ENCODE measurements at regions not wholly inside any gene's neighbourhood (a gene's known extent, or its start where the extent isn't known, plus 50 kb on each side); places are given as distances from the start of the nearest gene placed in this dataset.

DNA sequence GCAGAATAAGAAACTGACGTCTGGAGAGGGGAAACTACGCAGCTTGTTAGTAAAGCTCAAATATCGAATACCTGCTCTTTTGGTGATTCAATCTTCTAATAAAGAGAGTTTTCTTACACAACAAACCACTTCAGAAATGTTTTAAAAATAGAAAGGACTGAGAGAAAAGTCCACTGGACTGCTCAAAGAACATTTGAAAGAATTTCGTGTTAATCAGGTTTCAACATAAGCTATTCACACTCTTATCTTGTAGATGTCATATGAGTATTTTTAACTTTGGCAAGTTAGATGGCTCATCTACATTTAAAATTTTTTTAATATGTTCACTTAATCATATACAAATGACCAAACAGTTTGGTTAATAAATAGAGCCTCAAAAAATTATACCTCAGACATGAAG lies 95.6 kb upstream of the FAM216B start:
- Mint-ChIP-seq H3K4me3 (ENCODE audit: low read depth, unreplicated experiment) (no peak overlapping the region), H3K36me3 (ENCODE audit: insufficient read depth, unreplicated experiment) (no peaks in the 10 kb centered on the region), H3K27ac (ENCODE audit: unreplicated experiment) (no peak overlapping the region), H3K9me3 (ENCODE audit: low read depth, unreplicated experiment) (no peaks in the 10 kb centered on the region), H3K27me3 (ENCODE audit: unreplicated experiment) (peaks cover 44% of the 10 kb centered on the region), H3K4me1 (ENCODE audit: low read depth, unreplicated experiment) (no peaks in the 10 kb centered on the region)
- no TSS peak for BruUV-seq (replicated peaks)
- DNase-seq: no peak
- intact Hi-C loops (cut with micrococcal nuclease; ENCODE audit: unreplicated experiment): no loop called here
- TF ChIP-seq, protein P1, sequence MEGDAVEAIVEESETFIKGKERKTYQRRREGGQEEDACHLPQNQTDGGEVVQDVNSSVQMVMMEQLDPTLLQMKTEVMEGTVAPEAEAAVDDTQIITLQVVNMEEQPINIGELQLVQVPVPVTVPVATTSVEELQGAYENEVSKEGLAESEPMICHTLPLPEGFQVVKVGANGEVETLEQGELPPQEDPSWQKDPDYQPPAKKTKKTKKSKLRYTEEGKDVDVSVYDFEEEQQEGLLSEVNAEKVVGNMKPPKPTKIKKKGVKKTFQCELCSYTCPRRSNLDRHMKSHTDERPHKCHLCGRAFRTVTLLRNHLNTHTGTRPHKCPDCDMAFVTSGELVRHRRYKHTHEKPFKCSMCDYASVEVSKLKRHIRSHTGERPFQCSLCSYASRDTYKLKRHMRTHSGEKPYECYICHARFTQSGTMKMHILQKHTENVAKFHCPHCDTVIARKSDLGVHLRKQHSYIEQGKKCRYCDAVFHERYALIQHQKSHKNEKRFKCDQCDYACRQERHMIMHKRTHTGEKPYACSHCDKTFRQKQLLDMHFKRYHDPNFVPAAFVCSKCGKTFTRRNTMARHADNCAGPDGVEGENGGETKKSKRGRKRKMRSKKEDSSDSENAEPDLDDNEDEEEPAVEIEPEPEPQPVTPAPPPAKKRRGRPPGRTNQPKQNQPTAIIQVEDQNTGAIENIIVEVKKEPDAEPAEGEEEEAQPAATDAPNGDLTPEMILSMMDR (IDR thresholded peaks at IDR 0.05; ENCODE audit: unreplicated experiment): no peak
- CTCF ChIA-PET: no interaction called here

DNA sequence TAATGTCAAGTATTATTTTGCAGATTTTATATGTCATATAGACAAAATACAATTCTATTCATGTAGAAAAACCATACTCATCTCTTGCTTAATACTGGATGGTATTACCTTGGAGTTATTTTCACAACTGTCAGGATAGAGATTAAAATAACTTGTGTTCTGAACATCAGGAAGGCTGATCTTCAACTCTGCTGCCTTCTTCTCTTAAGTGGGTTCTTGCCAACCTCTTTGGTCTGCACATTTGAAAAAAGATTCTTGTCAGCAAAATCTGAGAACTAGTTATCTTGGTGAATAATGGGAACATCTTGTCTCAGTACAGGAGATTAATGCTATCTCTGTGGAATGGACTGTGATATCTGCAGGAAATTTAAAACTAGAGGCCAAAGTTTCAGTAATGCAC lies 95.2 kb upstream of the FAM216B start:
- intact Hi-C loops (cut with micrococcal nuclease; ENCODE audit: unreplicated experiment): no loop called here
- Mint-ChIP-seq H3K27me3 (ENCODE audit: unreplicated experiment) (peaks cover 44% of the 10 kb centered on the region), H3K4me1 (ENCODE audit: low read depth, unreplicated experiment) (no peaks in the 10 kb centered on the region), H3K27ac (ENCODE audit: unreplicated experiment) (no peak overlapping the region), H3K36me3 (ENCODE audit: insufficient read depth, unreplicated experiment) (no peaks in the 10 kb centered on the region), H3K9me3 (ENCODE audit: low read depth, unreplicated experiment) (no peaks in the 10 kb centered on the region), H3K4me3 (ENCODE audit: low read depth, unreplicated experiment) (no peak overlapping the region)
- DNase-seq: no peak
- CTCF ChIA-PET: no interaction called here
- TF ChIP-seq, protein P1 (IDR thresholded peaks at IDR 0.05; ENCODE audit: unreplicated experiment): no peak
- BruUV-seq (replicated peaks): no TSS peak

DNA sequence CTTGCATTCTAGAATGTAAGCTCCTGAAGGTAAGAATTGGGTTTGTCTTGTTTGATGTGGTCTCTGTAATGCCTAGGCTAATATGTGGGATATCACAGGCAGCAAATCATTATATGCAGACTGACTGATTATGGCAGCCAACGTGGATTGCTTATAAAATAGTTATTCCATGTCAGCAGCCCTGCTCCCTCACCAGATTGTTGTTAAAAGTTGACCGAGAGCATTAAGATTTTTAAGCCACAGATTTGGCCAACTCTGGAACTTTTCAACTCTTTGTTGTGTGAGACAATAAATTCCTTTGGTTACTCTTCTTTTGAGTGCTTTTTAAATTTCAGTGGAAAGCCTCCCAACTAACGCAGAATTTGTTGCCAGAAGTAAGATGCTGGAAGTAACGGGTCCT lies 92.6 kb upstream of the FAM216B start:
- DNase-seq: no peak
- no peaks in the 10 kb centered on the region for H3K9me3 Mint-ChIP-seq (ENCODE audit: low read depth, unreplicated experiment)
- TF ChIP-seq, protein P1 (IDR thresholded peaks at IDR 0.05; ENCODE audit: unreplicated experiment): no peak
- H3K27me3 Mint-ChIP-seq (ENCODE audit: unreplicated experiment): peaks cover 48% of the 10 kb centered on the region
- no TSS peak for BruUV-seq (replicated peaks)
- CTCF ChIA-PET: interaction anchor here (0.6 kb wide), 1 partner anchor 37 kb away, joined by 3 read pairs; no protein-coding TSS in a partner anchor
- H3K36me3 Mint-ChIP-seq (ENCODE audit: insufficient read depth, unreplicated experiment): no peaks in the 10 kb centered on the region
- intact Hi-C loops (cut with micrococcal nuclease; ENCODE audit: unreplicated experiment): no loop called here
- H3K4me3 Mint-ChIP-seq (ENCODE audit: low read depth, unreplicated experiment): no peak overlapping the region
- no peaks in the 10 kb centered on the region for H3K4me1 Mint-ChIP-seq (ENCODE audit: low read depth, unreplicated experiment)
- H3K27ac Mint-ChIP-seq (ENCODE audit: unreplicated experiment): no peak overlapping the region

DNA sequence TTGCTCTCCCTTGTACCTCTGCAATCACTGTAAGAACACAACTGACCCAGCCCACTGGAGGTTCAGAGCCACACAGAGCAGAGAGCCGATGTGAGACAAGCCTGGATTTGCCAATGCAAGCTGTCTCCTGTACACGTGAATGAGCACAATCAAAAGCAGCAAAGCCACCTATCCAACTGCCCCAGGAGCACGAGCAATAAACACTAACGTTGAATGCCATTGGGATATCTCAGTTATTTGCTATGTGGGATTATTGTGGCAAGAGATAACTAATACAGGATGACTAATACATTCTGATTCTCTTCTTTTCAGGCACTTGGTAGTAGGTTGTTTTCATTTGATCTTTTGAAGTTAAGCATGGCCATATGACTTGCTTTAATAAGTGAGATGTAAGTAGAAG lies 85.2 kb upstream of the FAM216B start:
- CTCF ChIA-PET: no interaction called here
- no peak for DNase-seq
- intact Hi-C loops (cut with micrococcal nuclease; ENCODE audit: unreplicated experiment): no loop called here

More for the DNA sequence above, 85.2 kb upstream of the FAM216B start:
- Mint-ChIP-seq H3K4me1 (ENCODE audit: low read depth, unreplicated experiment) (no peaks in the 10 kb centered on the region), H3K27me3 (ENCODE audit: unreplicated experiment) (peaks cover 61% of the 10 kb centered on the region), H3K27ac (ENCODE audit: unreplicated experiment) (no peak overlapping the region), H3K36me3 (ENCODE audit: insufficient read depth, unreplicated experiment) (no peaks in the 10 kb centered on the region), H3K4me3 (ENCODE audit: low read depth, unreplicated experiment) (no peak overlapping the region), H3K9me3 (ENCODE audit: low read depth, unreplicated experiment) (no peaks in the 10 kb centered on the region)
- TF ChIP-seq, protein P1 (IDR thresholded peaks at IDR 0.05; ENCODE audit: unreplicated experiment): no peak
- no TSS peak for BruUV-seq (replicated peaks)
